RCC 7860 (cell line): ENCODE measurements at regions not wholly inside any gene's neighbourhood (a gene's known extent, or its start where the extent isn't known, plus 50 kb on each side); places are given as distances from the start of the nearest gene placed in this dataset.
"Not testable (repeated sequence)": the region's sequence is repeated elsewhere in the genome, so short reads cannot be mapped to it uniquely, and the experiment has no call there.

Source experiments
- DNase-seq: peaks from one replicate; pipeline ENCODE4 v3.0.0-alpha.2; 2015; ENCODE audit warnings: low spot score
- FAIRE-seq: peaks from 2 replicates; lab custom pipeline; 2012; peaks lifted over from hg19 to GRCh38; lab: Jason Lieb, UNC

- FAIRE-seq, DNase-seq: not testable (repeated sequence)
These were observed 141.7 kb downstream of the SPATA31A6 start for GRCh38 chr9:42325142-42325541.

- FAIRE-seq, DNase-seq: not testable (repeated sequence)
These were observed 142.1 kb downstream of the SPATA31A6 start for GRCh38 chr9:42325561-42325960.

GRCh38 chr9:42326482-42326881 is 143.0 kb downstream of the SPATA31A6 start:
- FAIRE-seq, DNase-seq: not testable (repeated sequence)

GRCh38 chr9:42335342-42335741 is 151.9 kb downstream of the SPATA31A6 start:
- DNase-seq, FAIRE-seq: not testable (repeated sequence)

GRCh38 chr9:42335984-42336657 is 152.7 kb downstream of the SPATA31A6 start:
- DNase-seq = peak; percentile 1
- not testable (repeated sequence) for FAIRE-seq

- peak; percentile 2 for DNase-seq
- FAIRE-seq = not testable (repeated sequence)
These were observed 154.8 kb downstream of the SPATA31A6 start for GRCh38 chr9:42338275-42338674.

GRCh38 chr9:42339671-42340434 is 156.4 kb downstream of the SPATA31A6 start:
- DNase-seq = peak; percentile 2
- not testable (repeated sequence) for FAIRE-seq

- not testable (repeated sequence) for DNase-seq, FAIRE-seq
These were observed 156.9 kb downstream of the SPATA31A6 start for GRCh38 chr9:42340435-42340723.

GRCh38 chr9:42341860-42342259 is 158.4 kb downstream of the SPATA31A6 start:
- DNase-seq, FAIRE-seq: not testable (repeated sequence)

GRCh38 chr9:42342297-42342696 is 158.8 kb downstream of the SPATA31A6 start:
- FAIRE-seq, DNase-seq: not testable (repeated sequence)

- not testable (repeated sequence) for FAIRE-seq, DNase-seq
These were observed 161.0 kb downstream of the SPATA31A6 start for GRCh38 chr9:42344508-42344907.

- FAIRE-seq = not testable (repeated sequence)
These were observed 163.5 kb downstream of the SPATA31A6 start for GRCh38 chr9:42346916-42347315.

GRCh38 chr9:42349181-42349580 is 165.7 kb downstream of the SPATA31A6 start:
- FAIRE-seq, DNase-seq: not testable (repeated sequence)

More at GRCh38 chr9:42346916-42347315, 163.5 kb downstream of the SPATA31A6 start:
- not testable (repeated sequence) for DNase-seq

- DNase-seq, FAIRE-seq: not testable (repeated sequence)
These were observed 167.0 kb downstream of the SPATA31A6 start for GRCh38 chr9:42350412-42350811.

- not testable (repeated sequence) for DNase-seq, FAIRE-seq
These were observed 174.3 kb downstream of the SPATA31A6 start for GRCh38 chr9:42357604-42358373.

GRCh38 chr9:42358626-42359247 is 175.3 kb downstream of the SPATA31A6 start:
- not testable (repeated sequence) for FAIRE-seq, DNase-seq

- not testable (repeated sequence) for FAIRE-seq, DNase-seq
These were observed 181.2 kb downstream of the SPATA31A6 start for GRCh38 chr9:42364410-42365243.

- DNase-seq = not testable (repeated sequence)
- FAIRE-seq = peak; percentile 8
These were observed 181.9 kb downstream of the SPATA31A6 start for GRCh38 chr9:42365244-42365945.
